Trophoblast cell (in vitro differentiated cells and primary cell): ENCODE measurements at regions not wholly inside any gene's neighbourhood (a gene's known extent, or its start where the extent isn't known, plus 50 kb on each side); places are given as distances from the start of the nearest gene placed in this dataset.

Experiments
- DNase-seq, 2 donors: peaks; one replicate each; pipeline ENCODE4 v3.0.0-alpha.2; 2016
- H2AFZ ChIP-seq: 2 replicates; pipeline ENCODE4 v1.6.1; 2013; ENCODE audit warnings: low read length, moderate library complexity, mild to moderate bottlenecking; ENCODE audit not compliant: insufficient read depth, poor library complexity
- H2AK5ac ChIP-seq: 2 replicates; pipeline ENCODE4 v1.6.1; 2013; ENCODE audit warnings: mild to moderate bottlenecking, low read length
- H2BK120ac ChIP-seq: 2 replicates; pipeline ENCODE4 v1.6.1; 2013; ENCODE audit warnings: low read length, mild to moderate bottlenecking, moderate library complexity; ENCODE audit not compliant: insufficient read depth, poor library complexity
- H2BK12ac ChIP-seq: 2 replicates; pipeline ENCODE4 v1.6.1; 2013; ENCODE audit warnings: mild to moderate bottlenecking, low read length, moderate library complexity
- H2BK5ac ChIP-seq: 2 replicates; pipeline ENCODE4 v1.6.1; 2013; ENCODE audit warnings: low read length, low read depth, moderate library complexity, mild to moderate bottlenecking; ENCODE audit not compliant: poor library complexity
- H3K14ac ChIP-seq: 2 replicates; pipeline ENCODE4 v1.6.1; 2013; ENCODE audit warnings: mild to moderate bottlenecking, low read length
- H3K18ac ChIP-seq: 2 replicates; pipeline ENCODE4 v1.6.1; 2013; ENCODE audit warnings: mild to moderate bottlenecking, low read length
- H3K23ac ChIP-seq: 2 replicates; pipeline ENCODE4 v1.6.1; 2013; ENCODE audit warnings: low read length
- H3K27ac ChIP-seq: 2 replicates; pipeline ENCODE4 v1.5.1; 2013; ENCODE audit warnings: low read depth, mild to moderate bottlenecking, inconsistent platforms, low read length, moderate library complexity
- H3K27me3 ChIP-seq: 2 replicates; pipeline ENCODE4 v1.6.1; 2013; ENCODE audit warnings: inconsistent platforms, mild to moderate bottlenecking, low read length, moderate library complexity; ENCODE audit not compliant: insufficient read depth
- H3K36me3 ChIP-seq, 2 experiments: 1 replicate in 1 of 2; 2 replicates in 1 of 2; pipeline ENCODE4 v1.6.1; 2013; ENCODE audit warnings: low read length in 2 of 2, mild to moderate bottlenecking in 2 of 2, moderate library complexity in 1 of 2; ENCODE audit not compliant: insufficient read depth in 2 of 2, control insufficient read depth in 1 of 2
- H3K4ac ChIP-seq: 2 replicates; pipeline ENCODE4 v1.6.1; 2013; ENCODE audit warnings: low read depth, mild to moderate bottlenecking, low read length, moderate library complexity
- H3K4me1 ChIP-seq, 2 experiments: 1 replicate in 1 of 2; 2 replicates in 1 of 2; pipeline ENCODE4 v1.6.1; 2013; ENCODE audit warnings: low read length in 2 of 2, mild to moderate bottlenecking in 2 of 2, moderate library complexity in 1 of 2; ENCODE audit not compliant: insufficient read depth in 2 of 2, control insufficient read depth in 1 of 2
- H3K4me2 ChIP-seq: 2 replicates; pipeline ENCODE4 v1.6.1; 2013; ENCODE audit warnings: inconsistent platforms, mild to moderate bottlenecking, low read length, moderate library complexity
- H3K4me3 ChIP-seq: 2 replicates; pipeline ENCODE4 v1.5.1; 2013; ENCODE audit warnings: mild to moderate bottlenecking, low read depth, low read length, inconsistent platforms
- H3K79me1 ChIP-seq: one replicate; pipeline ENCODE4 v1.6.1; 2013; ENCODE audit warnings: low read length
- H3K79me2 ChIP-seq: 2 replicates; pipeline ENCODE4 v1.6.1; 2013; ENCODE audit warnings: low read length, mild to moderate bottlenecking; ENCODE audit not compliant: control insufficient read depth, insufficient read depth, poor library complexity
- H3K9ac ChIP-seq: 2 replicates; pipeline ENCODE4 v1.6.1; 2013; ENCODE audit warnings: mild to moderate bottlenecking, low read length
- H3K9me3 ChIP-seq: 2 replicates; pipeline ENCODE4 v1.6.1; 2013; ENCODE audit warnings: low read depth, mild to moderate bottlenecking, control low read depth, inconsistent platforms, low read length; ENCODE audit not compliant: insufficient read depth
- H4K12ac ChIP-seq: 2 replicates; pipeline ENCODE4 v1.6.1; 2013; ENCODE audit warnings: low read depth, mild to moderate bottlenecking, low read length, moderate library complexity
- H4K8ac ChIP-seq: 2 replicates; pipeline ENCODE4 v1.6.1; 2013; ENCODE audit warnings: low read depth, mild to moderate bottlenecking, low read length, moderate library complexity
- H4K91ac ChIP-seq: one replicate; pipeline ENCODE4 v1.6.1; 2013; ENCODE audit warnings: low read depth, mild to moderate bottlenecking, low read length, moderate library complexity
- WGBS: extraction: QIAGEN DNeasy Blood & Tissue Kit; methylation state at CpG from one replicate; pipeline ENCODE4 v1.1.7; 2013; ENCODE audit warnings: missing lambda C conversion rate; ENCODE audit not compliant: insufficient read length, insufficient coverage; ENCODE audit errors: extremely low coverage; 5-methylcytosine and 5-hydroxymethylcytosine counted together

- no peak overlapping the region for H3K23ac ChIP-seq
- WGBS: no CpG with 5 or more reads among the region's 2 CpGs
Measured at GRCh38 chr14:38469156-38469555, 213.3 kb upstream of the CLEC14A start.

GRCh38 chr14:38442208-38442607 lies 186.3 kb upstream of the CLEC14A start:
- no peak overlapping the region for H4K12ac ChIP-seq
- no peak overlapping the region for H4K91ac ChIP-seq
- H3K4me1 ChIP-seq: no peaks in the 10 kb centered on the region
- no peak overlapping the region for H2BK120ac ChIP-seq
- H3K36me3 ChIP-seq: no peaks in the 10 kb centered on the region
- no peak overlapping the region for H3K4me3 ChIP-seq
- no peaks in the 10 kb centered on the region for H3K9me3 ChIP-seq
- no peaks in the 10 kb centered on the region for H3K79me2 ChIP-seq
- no peak overlapping the region for H2BK5ac ChIP-seq
- no peak overlapping the region for H3K4ac ChIP-seq
- no peaks in the 10 kb centered on the region for H3K79me1 ChIP-seq
- H3K14ac ChIP-seq: no peak overlapping the region
- H2AK5ac ChIP-seq: no peak overlapping the region
- no peak overlapping the region for H3K27ac ChIP-seq
- no peak overlapping the region for H2AFZ ChIP-seq
- no peak overlapping the region for H3K23ac ChIP-seq
- H3K27me3 ChIP-seq: no peaks in the 10 kb centered on the region
- H2BK12ac ChIP-seq: no peak overlapping the region
- H4K8ac ChIP-seq: no peak overlapping the region
- no peak overlapping the region for H3K4me2 ChIP-seq
- H3K18ac ChIP-seq: no peak overlapping the region
- WGBS: no CpG with 5 or more reads among the region's 3 CpGs
- DNase-seq: no peak
- H3K9ac ChIP-seq: no peak overlapping the region

More at GRCh38 chr14:38469156-38469555, 213.3 kb upstream of the CLEC14A start:
- no peaks in the 10 kb centered on the region for H3K27me3 ChIP-seq
- H3K4me3 ChIP-seq: no peak overlapping the region
- H2AFZ ChIP-seq: no peak overlapping the region
- no peaks in the 10 kb centered on the region for H3K79me1 ChIP-seq
- H2BK5ac ChIP-seq: no peak overlapping the region
- H4K8ac ChIP-seq: no peak overlapping the region
- no peak overlapping the region for H3K14ac ChIP-seq
- no peaks in the 10 kb centered on the region for H3K36me3 ChIP-seq
- no peak overlapping the region for H2BK12ac ChIP-seq
- H2BK120ac ChIP-seq: no peak overlapping the region
- H3K9ac ChIP-seq: no peak overlapping the region
- peaks cover 2% of the 10 kb centered on the region for H3K9me3 ChIP-seq
- H3K18ac ChIP-seq: no peak overlapping the region
- H4K12ac ChIP-seq: no peak overlapping the region
- DNase-seq: no peak
- H4K91ac ChIP-seq: no peak overlapping the region
- no peak overlapping the region for H3K4ac ChIP-seq
- no peaks in the 10 kb centered on the region for H3K4me1 ChIP-seq
- no peak overlapping the region for H2AK5ac ChIP-seq
- no peaks in the 10 kb centered on the region for H3K79me2 ChIP-seq
- no peak overlapping the region for H3K4me2 ChIP-seq
- H3K27ac ChIP-seq: no peak overlapping the region

GRCh38 chr14:38432186-38432585 lies 176.3 kb upstream of the CLEC14A start:
- Histone ChIP-seq H4K91ac (no peak overlapping the region), H2BK5ac (no peak overlapping the region), H3K23ac (no peak overlapping the region), H3K27ac (no peak overlapping the region), H3K79me1 (no peaks in the 10 kb centered on the region), H3K4me1 (no peaks in the 10 kb centered on the region), H2AK5ac (no peak overlapping the region), H3K4me3 (no peak overlapping the region), H4K8ac (no peak overlapping the region), H3K14ac (no peak overlapping the region), H4K12ac (no peak overlapping the region), H3K9ac (no peak overlapping the region), H3K18ac (no peak overlapping the region), H2BK12ac (no peak overlapping the region), H3K36me3 (no peaks in the 10 kb centered on the region), H2AFZ (no peak overlapping the region), H3K79me2 (no peaks in the 10 kb centered on the region), H3K4ac (no peak overlapping the region), H3K27me3 (no peaks in the 10 kb centered on the region), H3K9me3 (no peaks in the 10 kb centered on the region), H2BK120ac (no peak overlapping the region), H3K4me2 (no peak overlapping the region)
- no CpG with 5 or more reads among the region's 2 CpGs for WGBS
- DNase-seq: no peak

- H3K27ac ChIP-seq: no peak overlapping the region
Measured at GRCh38 chr14:38431156-38431555, 175.3 kb upstream of the CLEC14A start.

More at GRCh38 chr14:38431156-38431555, 175.3 kb upstream of the CLEC14A start:
- H3K79me1 ChIP-seq: no peaks in the 10 kb centered on the region
- no peak overlapping the region for H3K4ac ChIP-seq
- WGBS: no CpG with 5 or more reads among the region's 4 CpGs
- H2BK120ac ChIP-seq: no peak overlapping the region
- H3K18ac ChIP-seq: no peak overlapping the region
- no peaks in the 10 kb centered on the region for H3K79me2 ChIP-seq
- H3K14ac ChIP-seq: no peak overlapping the region
- no peaks in the 10 kb centered on the region for H3K36me3 ChIP-seq
- H3K9ac ChIP-seq: no peak overlapping the region
- H4K91ac ChIP-seq: no peak overlapping the region
- no peaks in the 10 kb centered on the region for H3K9me3 ChIP-seq
- H4K12ac ChIP-seq: no peak overlapping the region
- no peak overlapping the region for H4K8ac ChIP-seq
- no peak overlapping the region for H2AFZ ChIP-seq
- DNase-seq: no peak
- no peak overlapping the region for H3K4me3 ChIP-seq
- H2BK12ac ChIP-seq: no peak overlapping the region
- H3K27me3 ChIP-seq: no peaks in the 10 kb centered on the region
- H3K23ac ChIP-seq: no peak overlapping the region
- no peaks in the 10 kb centered on the region for H3K4me1 ChIP-seq
- no peak overlapping the region for H2BK5ac ChIP-seq
- H3K4me2 ChIP-seq: no peak overlapping the region
- no peak overlapping the region for H2AK5ac ChIP-seq
